HG03558 (cell line): ENCODE measurements at regions not wholly inside any gene's neighbourhood (a gene's known extent, or its start where the extent isn't known, plus 50 kb on each side); places are given as distances from the start of the nearest gene placed in this dataset.

ENCODE experiments used
- ATAC-seq: cut with Tn5 transposase; IDR thresholded peaks from one replicate; pipeline ENCODE4 v1.9.1; 2021; ENCODE audit warnings: moderate number of reproducible peaks; ENCODE audit not compliant: unreplicated experiment; ENCODE audit errors: extremely low read depth

- ATAC-seq: no peak
These were observed 422.1 kb downstream of the LRRIQ3 start for GRCh38 chr1:73775896-73776295.

GRCh38 chr1:73772941-73773340, 425.0 kb downstream of the LRRIQ3 start:
- ATAC-seq: no peak

GRCh38 chr1:73771396-73771795, 426.6 kb downstream of the LRRIQ3 start:
- no peak for ATAC-seq

GRCh38 chr1:73770109-73770905, 427.7 kb downstream of the LRRIQ3 start:
- ATAC-seq: no peak

DNA sequence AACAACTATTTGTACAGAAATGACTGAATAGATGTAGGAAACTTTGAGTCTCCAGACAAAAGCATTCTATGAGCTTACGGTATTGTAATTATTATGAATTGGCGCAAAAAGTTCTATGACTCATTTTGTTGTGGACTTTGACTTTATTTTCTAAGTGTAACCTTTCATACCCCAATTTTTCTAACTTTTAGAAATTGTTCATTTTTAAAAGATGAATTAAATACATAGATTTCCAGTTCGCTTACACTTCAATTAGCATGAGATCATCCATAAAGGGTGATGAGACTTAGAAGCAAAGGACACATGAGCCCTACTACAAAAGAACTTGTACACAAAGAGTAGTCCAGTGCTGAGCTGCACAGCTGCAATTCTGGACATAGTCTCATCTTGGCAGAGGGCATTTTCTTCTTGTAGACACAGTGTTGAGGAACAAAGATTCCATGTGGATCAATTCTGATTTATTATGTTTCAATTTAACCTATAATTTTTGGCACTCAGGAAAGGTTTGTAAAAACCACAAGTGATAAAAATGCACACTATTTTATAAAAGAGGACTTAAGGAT, 431.1 kb downstream of the LRRIQ3 start:
- ATAC-seq: no peak

GRCh38 chr1:73765551-73766233, 432.3 kb downstream of the LRRIQ3 start:
- ATAC-seq: no peak

DNA sequence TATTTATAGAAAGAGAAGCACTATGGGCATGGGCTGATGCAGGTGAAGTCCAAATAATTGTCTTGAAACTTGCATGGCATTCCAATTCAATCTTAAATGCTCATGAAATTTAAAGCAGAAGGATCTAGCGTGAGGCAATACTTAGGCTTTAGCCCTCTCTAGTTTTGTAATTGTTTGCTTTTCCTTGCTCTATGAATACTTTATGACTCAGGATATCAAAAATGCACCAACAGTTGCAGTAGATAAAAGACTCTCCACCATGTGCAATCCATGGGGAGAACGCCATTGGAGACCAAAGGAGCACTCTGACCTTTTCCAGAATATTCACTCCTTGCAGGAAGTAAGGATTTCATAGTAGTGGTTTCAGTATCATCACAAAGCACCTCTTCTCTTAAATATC, 436.4 kb downstream of the LRRIQ3 start:
- ATAC-seq: no peak

- no peak for ATAC-seq
These were observed 439.0 kb downstream of the LRRIQ3 start for GRCh38 chr1:73759011-73759410.

- no peak for ATAC-seq
These were observed 441.2 kb downstream of the LRRIQ3 start for GRCh38 chr1:73756817-73757216.

DNA sequence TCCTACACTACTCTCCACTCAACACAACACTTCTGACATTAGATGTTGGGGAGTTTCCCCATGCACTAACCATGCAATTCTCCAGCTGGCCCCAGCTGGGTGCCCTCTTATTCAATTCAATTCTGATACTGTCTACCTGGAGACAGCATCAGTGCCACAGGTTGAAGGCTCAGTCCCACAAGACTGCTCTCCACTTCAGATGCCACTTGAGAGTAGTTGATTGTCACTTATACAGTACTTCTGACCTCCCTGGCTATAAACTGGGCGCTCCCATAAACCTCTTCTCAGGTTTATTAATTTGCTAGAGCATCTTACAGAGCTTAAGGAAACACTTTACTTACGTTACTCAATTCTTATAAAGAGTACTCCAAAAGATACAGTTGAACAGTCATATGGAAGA, 442.3 kb downstream of the LRRIQ3 start:
- no peak for ATAC-seq

DNA sequence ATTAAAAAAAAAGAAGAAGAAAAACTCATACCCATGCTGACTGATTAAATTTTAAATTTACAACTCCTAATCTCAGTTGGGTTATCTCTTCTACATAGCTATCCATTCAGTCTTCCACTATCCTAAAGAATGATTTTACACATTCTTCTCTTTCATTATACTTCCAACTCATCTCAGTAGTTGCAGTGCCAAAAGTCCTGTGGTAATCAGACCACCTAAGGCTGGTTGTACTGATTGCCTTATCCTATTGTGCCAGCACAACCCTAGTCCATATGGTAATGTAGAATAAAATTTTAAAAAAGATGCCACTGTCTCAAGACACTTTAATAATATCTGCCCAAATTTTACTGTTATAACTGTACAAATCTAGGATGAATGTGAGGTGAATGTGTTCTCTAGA, 448.0 kb downstream of the LRRIQ3 start:
- no peak for ATAC-seq

DNA sequence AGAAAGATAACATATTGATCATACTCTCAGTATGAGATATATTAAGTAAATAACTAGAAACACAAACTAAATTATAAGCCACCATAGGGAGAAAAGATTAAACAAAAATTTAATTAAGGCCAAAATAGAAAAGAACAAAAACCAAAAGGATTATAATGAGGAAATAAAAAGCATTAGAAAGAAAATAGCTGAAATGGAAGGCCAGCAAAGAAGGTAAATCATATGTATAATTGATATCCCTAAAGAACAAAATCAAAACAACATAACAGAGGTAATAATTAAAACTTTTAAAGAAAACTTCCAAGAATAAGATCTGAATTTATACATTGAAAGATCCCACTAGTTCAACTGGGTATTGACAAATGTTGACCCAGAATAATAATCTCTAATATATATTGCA, 453.0 kb downstream of the LRRIQ3 start:
- no peak for ATAC-seq

GRCh38 chr1:73736125-73736524, 461.9 kb downstream of the LRRIQ3 start:
- ATAC-seq: no peak

DNA sequence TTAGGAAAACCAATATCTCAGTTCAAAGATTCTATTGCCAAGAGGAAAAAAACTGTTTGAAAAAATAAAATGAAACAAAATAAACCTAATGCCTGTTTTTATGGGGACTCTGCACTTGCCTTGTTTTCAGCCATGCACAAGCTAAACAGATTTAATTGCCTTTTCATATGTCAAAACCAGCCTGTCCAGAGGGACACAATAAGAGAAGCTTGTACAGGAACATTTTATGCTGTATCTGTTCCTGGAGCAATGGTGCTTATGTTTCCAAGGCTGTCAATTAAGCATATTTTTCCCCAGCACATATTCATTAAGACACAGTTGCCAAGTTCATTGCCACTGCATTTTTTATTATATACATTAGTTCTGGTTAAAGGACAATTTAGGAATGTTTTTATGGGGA, 470.9 kb downstream of the LRRIQ3 start:
- no peak for ATAC-seq

DNA sequence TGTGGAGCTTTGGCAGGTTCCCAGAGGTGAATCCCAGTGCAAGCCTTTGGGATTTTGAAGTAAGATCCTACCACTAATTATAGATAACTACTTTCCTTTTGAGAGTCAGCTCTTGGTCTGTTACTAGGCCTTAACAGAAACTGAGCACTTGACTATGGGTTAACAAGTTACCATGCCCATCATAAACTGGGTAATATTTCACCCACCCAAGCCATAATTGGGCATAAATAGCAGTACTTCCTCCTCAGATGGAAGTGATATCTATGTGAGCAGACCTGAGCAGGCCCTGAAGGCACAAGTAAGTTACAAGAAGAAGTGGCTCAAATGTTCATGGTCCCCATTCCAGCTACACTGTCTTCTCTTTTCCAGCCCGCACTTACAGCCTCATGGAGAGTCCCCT, 475.9 kb downstream of the LRRIQ3 start:
- ATAC-seq: no peak

- ATAC-seq: no peak
These were observed 480.0 kb downstream of the LRRIQ3 start for GRCh38 chr1:73717976-73718375.

DNA sequence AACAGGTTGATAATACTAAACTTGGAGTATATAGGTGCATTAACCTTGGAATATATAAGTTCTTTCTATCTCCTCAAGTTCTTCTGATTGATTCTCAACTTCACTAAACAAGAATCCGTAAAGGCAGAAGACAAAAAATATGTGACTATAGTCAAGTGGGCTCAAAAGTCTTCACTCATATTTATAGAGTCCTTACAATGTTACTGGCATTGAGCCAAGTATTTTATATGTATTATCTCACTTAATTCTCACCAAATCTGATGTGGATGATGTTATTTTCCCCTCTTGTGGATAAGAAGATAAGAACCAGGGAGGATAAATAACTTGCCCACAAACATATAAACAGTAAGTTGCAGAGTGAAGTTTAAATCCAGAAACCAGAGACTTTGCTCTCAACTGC, 486.9 kb downstream of the LRRIQ3 start:
- ATAC-seq: no peak

DNA sequence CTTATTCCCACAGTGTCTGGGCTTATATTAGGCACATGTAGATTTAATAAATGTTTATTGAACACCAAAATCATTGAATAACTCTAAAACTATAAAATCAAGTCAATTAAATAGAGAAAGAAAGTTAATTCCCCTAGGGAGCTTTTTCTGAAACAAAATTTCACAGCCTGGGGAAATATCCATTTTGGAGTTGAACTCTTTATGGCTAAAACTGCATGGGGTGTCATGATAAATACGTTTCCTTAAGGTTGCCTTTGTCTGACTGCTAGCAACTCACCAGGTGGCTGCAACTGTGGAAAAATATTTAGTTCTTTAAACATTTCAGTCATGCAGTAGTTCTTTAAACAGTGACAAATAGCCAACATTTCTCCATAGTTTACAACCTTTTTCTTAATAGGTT, 496.1 kb downstream of the LRRIQ3 start:
- ATAC-seq: no peak

GRCh38 chr1:73676186-73676585, 521.8 kb downstream of the LRRIQ3 start:
- ATAC-seq: no peak

GRCh38 chr1:73674945-73675561, 522.9 kb downstream of the LRRIQ3 start:
- ATAC-seq: peak; percentile 85

DNA sequence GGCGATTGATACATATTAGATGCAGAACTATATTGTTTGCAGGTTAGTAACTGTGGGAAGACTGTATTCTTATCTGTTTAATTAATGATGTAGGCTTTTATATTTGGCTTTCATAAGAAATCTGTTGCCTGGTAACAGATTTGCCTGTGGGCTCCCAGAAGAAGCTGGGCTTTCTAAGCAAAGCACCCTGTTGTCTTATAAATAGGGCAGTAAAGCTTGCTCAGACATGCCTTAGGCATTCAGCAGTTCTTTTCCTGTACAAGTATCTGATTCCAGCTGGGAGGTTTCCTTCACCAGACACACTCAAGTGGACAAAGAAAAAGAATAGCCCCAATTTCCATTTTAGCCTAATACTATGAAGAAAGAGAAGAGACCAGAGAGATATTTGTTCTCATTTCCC, 524.0 kb downstream of the LRRIQ3 start:
- no peak for ATAC-seq
